Loucy (cell line): ENCODE measurements at regions not wholly inside any gene's neighbourhood (a gene's known extent, or its start where the extent isn't known, plus 50 kb on each side); places are given as distances from the start of the nearest gene placed in this dataset.

Experiments
- CTCF ChIP-seq: fragments of 200-600 bp; sonication (generic); conservative IDR thresholded peaks from 2 replicates; pipeline ENCODE4 v1.5.1; 2014; ENCODE audit warnings: mild to moderate bottlenecking, antibody characterized with exemption, low read length
- EZH2phosphoT487 ChIP-seq: fragments of 200-600 bp; IDR thresholded peaks from 2 replicates; pipeline ENCODE4 v1.6.1; 2018; ENCODE audit warnings: antibody characterized with exemption, mild to moderate bottlenecking, moderate library complexity, borderline replicate concordance

DNA sequence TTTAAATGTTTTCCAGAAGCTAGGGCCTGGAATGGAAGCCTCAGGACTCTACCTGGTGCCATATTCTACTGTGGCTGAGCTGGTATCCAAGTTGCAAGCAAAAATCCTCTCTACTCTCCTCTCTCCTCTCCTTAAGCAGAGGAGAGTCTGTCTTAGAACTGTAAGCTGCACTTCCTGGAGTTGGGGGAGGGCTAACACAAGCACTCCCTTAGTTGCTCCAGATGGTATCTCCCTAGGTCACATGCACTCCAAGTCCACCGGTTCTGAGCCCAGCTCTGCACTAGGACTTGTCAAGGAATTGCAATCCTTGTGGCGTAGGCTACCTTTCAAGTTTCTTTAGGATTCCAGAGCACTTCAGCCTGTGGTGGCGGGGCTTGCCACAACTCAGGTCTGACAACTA lies 513.9 kb upstream of the RGMB start:
- TF ChIP-seq CTCF, result no peak
- TF ChIP-seq EZH2phosphoT487, result no peak
